ENCODE measurements at regions not wholly inside any gene's neighbourhood (a gene's known extent, or its start where the extent isn't known, plus 50 kb on each side); places are given as distances from the start of the nearest gene placed in this dataset.

DNA sequence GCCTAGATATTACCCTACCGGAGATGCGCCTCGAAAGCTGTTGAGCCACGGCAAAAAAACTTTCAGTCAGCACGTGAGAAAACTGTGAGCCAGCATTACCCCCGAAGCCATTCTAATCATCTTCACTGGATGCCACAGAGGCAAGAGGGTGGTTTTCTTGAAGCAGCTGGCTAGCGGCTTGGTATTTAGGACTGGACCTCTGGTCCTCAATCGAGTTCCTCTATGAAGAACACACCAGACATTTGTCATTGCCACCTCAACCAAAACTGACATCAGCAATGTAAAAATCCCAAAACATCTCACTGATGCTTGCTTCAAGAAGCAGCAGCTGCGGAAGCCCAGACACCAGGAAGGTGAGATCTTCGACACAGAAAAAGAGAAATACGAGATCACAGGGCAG is 52.8 kb upstream of the SLC66A3 start:
- Histone ChIP-seq H3K4me3 (ENCODE audit: severe bottlenecking) (no peak overlapping the region), H3K36me3 (ENCODE audit: low read depth) (no peaks in the 10 kb centered on the region), H3K27me3 (ENCODE audit: insufficient read depth, poor library complexity, severe bottlenecking) (no peaks in the 10 kb centered on the region), H3K9me3 (ENCODE audit: severe bottlenecking) (no peaks in the 10 kb centered on the region), H3K4me1 (ENCODE audit: insufficient read depth, poor library complexity, severe bottlenecking) (no peaks in the 10 kb centered on the region), H3K27ac (ENCODE audit: poor library complexity, severe bottlenecking) (no peak overlapping the region)
- ATAC-seq (ENCODE audit: low read depth) (no peak), DNase-seq (ENCODE audit: low spot score) (no peak)
- TF ChIP-seq, protein P1, sequence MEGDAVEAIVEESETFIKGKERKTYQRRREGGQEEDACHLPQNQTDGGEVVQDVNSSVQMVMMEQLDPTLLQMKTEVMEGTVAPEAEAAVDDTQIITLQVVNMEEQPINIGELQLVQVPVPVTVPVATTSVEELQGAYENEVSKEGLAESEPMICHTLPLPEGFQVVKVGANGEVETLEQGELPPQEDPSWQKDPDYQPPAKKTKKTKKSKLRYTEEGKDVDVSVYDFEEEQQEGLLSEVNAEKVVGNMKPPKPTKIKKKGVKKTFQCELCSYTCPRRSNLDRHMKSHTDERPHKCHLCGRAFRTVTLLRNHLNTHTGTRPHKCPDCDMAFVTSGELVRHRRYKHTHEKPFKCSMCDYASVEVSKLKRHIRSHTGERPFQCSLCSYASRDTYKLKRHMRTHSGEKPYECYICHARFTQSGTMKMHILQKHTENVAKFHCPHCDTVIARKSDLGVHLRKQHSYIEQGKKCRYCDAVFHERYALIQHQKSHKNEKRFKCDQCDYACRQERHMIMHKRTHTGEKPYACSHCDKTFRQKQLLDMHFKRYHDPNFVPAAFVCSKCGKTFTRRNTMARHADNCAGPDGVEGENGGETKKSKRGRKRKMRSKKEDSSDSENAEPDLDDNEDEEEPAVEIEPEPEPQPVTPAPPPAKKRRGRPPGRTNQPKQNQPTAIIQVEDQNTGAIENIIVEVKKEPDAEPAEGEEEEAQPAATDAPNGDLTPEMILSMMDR (IDR thresholded peaks at IDR 0.05; ENCODE audit: poor library complexity, severe bottlenecking), result no peak

DNA sequence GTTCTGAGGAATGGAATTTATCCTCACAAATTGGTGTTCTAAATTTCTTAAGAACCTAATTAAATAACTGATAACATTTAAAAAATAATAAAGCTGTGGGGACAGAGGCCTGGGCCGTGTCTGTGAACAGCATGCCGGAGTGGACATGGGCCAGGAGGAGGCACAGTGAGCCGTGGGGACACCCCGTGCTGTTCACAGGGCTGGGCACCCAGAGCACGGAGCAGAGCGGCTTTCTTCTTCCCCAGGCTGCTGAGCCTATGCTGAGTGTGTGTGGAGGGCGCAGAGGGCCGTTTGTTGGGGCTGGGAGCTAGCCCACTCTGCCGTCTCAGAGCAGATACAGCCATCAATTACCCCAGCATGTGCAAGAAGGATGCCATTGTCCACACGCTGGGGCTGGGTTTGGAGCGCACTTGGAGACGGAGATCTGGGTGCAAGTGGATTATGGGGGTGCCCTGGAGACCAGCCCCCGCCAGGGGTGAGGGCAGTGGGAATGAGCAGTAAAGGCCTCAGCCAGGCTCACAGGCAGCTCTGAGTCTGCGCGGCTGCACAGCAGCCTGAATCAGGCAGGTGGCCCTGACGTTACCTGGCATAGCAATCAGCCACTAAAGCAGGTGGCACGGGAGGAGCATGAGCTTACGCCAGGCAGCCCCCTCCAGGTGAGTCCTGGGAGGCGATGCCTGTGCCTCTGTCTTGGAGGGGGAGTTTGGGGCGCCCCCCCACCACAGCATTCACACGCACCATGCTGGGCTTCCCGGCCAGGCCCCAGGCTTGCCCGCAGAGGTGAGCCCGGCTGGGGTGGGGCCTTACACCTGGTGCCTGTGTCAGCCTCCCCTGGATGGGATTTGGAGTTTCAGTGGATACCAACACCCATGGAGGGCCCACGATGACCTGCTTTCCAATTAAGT is 52.1 kb upstream of the SLC66A3 start:
- TF ChIP-seq, protein P1 (IDR thresholded peaks at IDR 0.05; ENCODE audit: poor library complexity, severe bottlenecking), result no peak
- Histone ChIP-seq H3K4me3 (ENCODE audit: severe bottlenecking) (no peak overlapping the region), H3K4me1 (ENCODE audit: insufficient read depth, poor library complexity, severe bottlenecking) (no peaks in the 10 kb centered on the region), H3K27me3 (ENCODE audit: insufficient read depth, poor library complexity, severe bottlenecking) (no peaks in the 10 kb centered on the region), H3K27ac (ENCODE audit: poor library complexity, severe bottlenecking) (no peak overlapping the region), H3K36me3 (ENCODE audit: low read depth) (no peaks in the 10 kb centered on the region), H3K9me3 (ENCODE audit: severe bottlenecking) (no peaks in the 10 kb centered on the region)
- DNase-seq (ENCODE audit: low spot score), result no peak
- no peak for ATAC-seq (ENCODE audit: low read depth)

DNA sequence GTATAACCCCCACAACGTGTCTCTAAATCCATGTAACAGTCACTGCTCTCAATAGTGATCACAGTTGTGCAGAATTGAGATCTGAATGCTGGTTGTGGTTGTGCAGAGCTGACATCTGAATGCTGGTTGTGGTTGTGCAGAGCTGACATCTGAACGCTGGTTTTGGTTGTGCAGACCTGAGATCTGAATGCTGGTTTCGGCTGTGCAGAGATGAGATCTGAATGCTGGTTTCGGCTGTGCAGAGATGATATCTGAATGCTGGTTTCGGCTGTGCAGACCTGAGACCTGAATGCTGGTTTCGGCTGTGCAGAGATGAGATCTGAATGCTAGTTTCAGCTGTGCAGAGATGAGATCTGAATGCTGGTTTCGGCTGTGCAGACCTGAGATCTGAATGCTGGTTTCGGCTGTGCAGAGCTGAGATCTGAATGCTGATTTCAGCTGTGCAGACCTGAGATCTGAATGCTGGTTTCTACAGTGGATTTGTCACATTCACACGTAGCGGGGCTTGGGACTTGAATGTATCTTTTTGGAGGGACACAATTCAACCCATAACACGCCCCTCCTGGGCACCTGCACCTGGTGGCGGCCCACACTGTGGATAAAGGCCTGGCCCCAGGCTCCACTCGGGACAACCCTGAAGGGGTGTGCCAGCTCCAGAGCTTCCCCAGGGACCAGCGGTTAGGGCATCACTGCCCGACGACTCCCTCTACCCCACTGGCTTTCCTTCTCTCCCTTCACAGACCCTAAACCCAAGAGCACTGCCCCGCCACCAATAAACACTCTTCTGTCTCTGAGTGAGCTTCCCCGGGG is 51.1 kb upstream of the SLC66A3 start:
- Histone ChIP-seq H3K36me3 (ENCODE audit: low read depth) (no peaks in the 10 kb centered on the region), H3K4me1 (ENCODE audit: insufficient read depth, poor library complexity, severe bottlenecking) (no peaks in the 10 kb centered on the region), H3K9me3 (ENCODE audit: severe bottlenecking) (no peaks in the 10 kb centered on the region), H3K27ac (ENCODE audit: poor library complexity, severe bottlenecking) (no peak overlapping the region), H3K4me3 (ENCODE audit: severe bottlenecking) (no peak overlapping the region), H3K27me3 (ENCODE audit: insufficient read depth, poor library complexity, severe bottlenecking) (no peaks in the 10 kb centered on the region)
- TF ChIP-seq, protein P1 (IDR thresholded peaks at IDR 0.05; ENCODE audit: poor library complexity, severe bottlenecking), result no peak
- ATAC-seq (ENCODE audit: low read depth) (no peak), DNase-seq (ENCODE audit: low spot score) (no peak)

DNA sequence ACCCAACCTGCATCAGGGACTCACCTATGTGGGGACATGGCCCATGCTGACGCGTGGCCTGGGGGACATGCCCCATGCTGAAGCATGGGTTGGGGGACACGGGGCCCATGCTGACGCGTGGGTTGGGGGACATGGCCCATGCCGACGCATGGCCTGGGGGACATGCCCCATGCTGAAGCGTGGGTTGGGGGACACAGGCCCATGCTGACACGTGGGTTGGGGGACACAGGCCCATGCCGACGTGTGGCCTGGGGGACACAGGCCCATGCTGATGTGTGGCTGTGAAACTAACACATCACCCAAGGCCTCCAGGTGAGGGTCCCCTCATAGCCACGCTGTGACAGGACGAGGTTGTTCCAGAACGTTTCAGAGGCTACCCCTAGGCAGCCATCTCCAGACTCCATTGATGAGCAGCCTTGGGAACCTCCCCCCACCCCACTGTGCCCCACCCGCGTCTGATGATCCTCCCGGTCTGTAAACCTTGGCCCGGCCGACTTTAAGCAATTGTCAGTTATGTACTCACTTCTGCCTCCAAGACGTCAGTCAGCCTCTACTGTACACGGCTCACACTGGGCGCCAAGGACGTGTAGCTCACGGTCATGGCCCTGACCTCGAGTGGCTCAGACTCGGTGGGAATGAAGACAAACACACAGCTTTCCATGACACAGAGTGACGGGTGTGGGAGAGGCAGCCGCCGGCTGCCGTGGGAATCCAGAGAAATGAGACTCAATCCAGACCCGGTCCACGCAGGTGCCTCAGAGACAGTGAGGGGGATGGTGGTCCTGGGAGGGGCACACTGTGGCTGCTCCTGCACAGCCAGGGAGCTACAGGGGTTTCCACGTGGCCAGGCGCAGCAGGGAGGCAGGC is 50.2 kb upstream of the SLC66A3 start:
- ATAC-seq (ENCODE audit: low read depth), result no peak
- TF ChIP-seq, protein P1 (IDR thresholded peaks at IDR 0.05; ENCODE audit: poor library complexity, severe bottlenecking), result no peak

More for the DNA sequence above, 50.2 kb upstream of the SLC66A3 start:
- H3K27me3 ChIP-seq (ENCODE audit: insufficient read depth, poor library complexity, severe bottlenecking), result no peaks in the 10 kb centered on the region
- H3K9me3 ChIP-seq (ENCODE audit: severe bottlenecking), result no peaks in the 10 kb centered on the region
- H3K27ac ChIP-seq (ENCODE audit: poor library complexity, severe bottlenecking), result no peak overlapping the region
- no peak for DNase-seq (ENCODE audit: low spot score)
- H3K4me1 ChIP-seq (ENCODE audit: insufficient read depth, poor library complexity, severe bottlenecking), result no peaks in the 10 kb centered on the region
- H3K36me3 ChIP-seq (ENCODE audit: low read depth), result no peaks in the 10 kb centered on the region
- no peak overlapping the region for H3K4me3 ChIP-seq (ENCODE audit: severe bottlenecking)

Measured in RWPE2 (cell line).